ENCODE measurements at regions not wholly inside any gene's neighbourhood (a gene's known extent, or its start where the extent isn't known, plus 50 kb on each side); places are given as distances from the start of the nearest gene placed in this dataset.

GRCh38 chr18:1922066-1922465, 649.2 kb downstream of the METTL4 start:
- no peak for DNase-seq (ENCODE audit: low read depth in 4 of 4, low spot score in 1 of 4)

DNA sequence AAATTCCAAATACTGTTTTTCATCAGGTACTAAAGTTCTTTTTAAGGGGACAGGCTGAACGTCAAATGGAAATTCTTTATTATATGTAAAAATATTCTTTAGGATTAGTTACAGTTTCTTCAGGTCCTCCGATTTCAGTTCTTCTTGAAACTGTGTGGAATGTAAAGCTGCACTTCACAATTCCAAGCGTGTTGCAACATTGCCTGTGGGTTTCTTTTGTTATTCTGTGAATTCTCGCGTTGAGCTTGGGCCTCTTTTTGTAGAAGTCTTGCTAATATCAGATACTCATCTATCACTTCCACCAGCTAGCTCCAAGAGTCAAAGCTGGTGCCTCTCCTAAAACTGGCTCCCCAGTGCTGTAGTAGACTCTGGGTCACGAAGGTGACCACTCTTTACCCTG, 642.6 kb downstream of the METTL4 start:
- no peak for DNase-seq (ENCODE audit: low read depth in 4 of 4, low spot score in 1 of 4)

GRCh38 chr18:1929720-1930119, 641.6 kb downstream of the METTL4 start:
- no peak for DNase-seq (ENCODE audit: low read depth in 4 of 4, low spot score in 1 of 4)

- no peak for DNase-seq (ENCODE audit: low read depth in 4 of 4, low spot score in 1 of 4)
These were observed 640.7 kb downstream of the METTL4 start for GRCh38 chr18:1930291-1931270.

DNA sequence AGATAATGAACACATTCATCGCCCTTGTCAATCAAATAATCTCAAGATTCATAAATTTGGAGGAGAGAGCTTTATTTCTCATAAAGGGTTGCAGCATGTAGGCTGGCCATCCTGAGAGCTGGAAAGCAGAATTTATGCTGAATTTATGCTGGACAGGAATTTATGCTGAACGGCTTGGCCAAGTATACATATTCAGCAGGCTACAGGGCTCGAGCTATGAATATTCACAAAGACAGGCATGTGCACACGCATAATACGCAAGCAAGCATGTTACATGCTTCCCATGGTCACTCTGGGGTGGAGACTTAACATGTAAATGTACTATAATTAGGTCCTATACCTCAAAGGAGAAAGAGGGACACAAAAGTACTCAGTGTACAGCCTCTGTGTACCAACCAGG, 618.8 kb downstream of the METTL4 start:
- DNase-seq (ENCODE audit: low read depth in 4 of 4, low spot score in 1 of 4), result no peak

- DNase-seq (ENCODE audit: low read depth in 4 of 4, low spot score in 1 of 4), result no peak
These were observed 616.6 kb downstream of the METTL4 start for GRCh38 chr18:1954583-1955312.

GRCh38 chr18:1958798-1959197, 612.5 kb downstream of the METTL4 start:
- DNase-seq (ENCODE audit: low read depth in 4 of 4, low spot score in 1 of 4), result no peak

DNA sequence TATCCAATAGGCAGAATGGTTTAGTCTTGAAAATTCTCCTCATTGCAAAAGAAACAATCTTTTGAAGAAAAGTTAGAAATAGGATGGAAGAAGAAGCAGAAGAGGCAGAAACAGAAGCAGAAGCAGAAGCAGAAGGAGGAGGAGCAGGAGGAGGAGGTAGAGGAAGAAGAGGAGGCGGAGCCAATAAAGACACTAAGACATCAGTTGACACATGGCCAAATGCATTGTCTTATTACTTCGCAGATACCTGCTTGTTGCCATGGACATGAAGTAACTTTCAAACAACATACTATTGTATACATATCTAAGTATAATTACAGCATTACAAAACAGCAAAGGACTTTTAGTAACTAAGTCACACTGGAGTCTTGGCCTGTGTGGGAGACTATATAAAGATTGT, 606.3 kb downstream of the METTL4 start:
- no peak for DNase-seq (ENCODE audit: low read depth in 4 of 4, low spot score in 1 of 4)

- DNase-seq (ENCODE audit: low read depth in 4 of 4, low spot score in 1 of 4), result no peak
These were observed 605.8 kb downstream of the METTL4 start for GRCh38 chr18:1965541-1965940.

DNA sequence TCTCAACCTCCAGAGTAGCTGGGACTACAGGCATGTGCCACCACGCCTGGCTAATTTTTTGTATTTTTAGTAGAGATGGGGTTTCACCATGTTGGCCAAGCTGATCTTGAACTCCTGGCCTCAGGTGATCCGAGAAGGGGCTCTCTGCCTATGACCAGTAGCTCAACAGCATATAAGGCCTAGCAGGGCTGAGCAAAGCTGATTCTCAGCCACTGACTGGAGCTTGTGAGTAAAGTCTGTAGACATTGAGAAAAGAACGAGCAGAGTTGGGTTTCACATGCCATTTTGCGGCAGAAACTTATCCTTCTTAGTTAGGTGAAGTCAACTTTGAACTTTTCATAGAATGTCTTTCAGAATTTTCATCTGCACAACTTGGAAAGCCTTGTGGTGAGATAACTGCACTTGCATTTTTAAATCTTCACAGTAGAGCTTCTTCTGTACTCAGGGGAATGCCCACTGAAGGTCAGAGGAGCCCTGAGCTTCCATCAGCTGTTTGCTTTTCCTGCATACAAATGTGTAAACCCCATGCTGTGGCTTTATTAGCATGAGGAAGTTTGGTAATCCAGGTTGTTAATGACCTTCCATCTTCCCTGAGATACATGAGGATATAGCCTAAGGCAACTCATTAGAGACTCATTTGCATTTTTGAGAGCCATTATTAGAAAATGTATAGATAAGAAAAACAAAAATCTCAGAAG, 602.4 kb downstream of the METTL4 start:
- DNase-seq (ENCODE audit: low read depth in 4 of 4, low spot score in 1 of 4), result no peak

DNA sequence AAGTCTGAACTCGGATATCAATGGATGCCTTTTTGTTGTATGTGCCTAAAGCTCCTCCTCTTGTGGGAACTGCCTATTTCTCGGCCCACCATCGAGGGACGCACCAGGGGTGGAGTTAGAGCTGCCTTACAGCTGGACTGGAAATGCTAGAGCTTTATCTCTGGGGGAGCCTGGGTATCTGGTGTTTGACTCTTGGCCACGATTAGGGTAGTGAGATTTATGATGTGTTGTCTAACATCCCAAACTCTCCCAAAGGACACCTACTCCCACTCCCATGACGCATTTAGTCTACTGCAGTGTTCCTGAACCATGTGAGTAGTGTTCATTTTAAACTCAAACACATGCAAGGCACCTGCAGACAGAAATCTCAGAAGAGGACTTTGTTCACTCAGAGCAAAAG, 594.8 kb downstream of the METTL4 start:
- no peak for DNase-seq (ENCODE audit: low read depth in 4 of 4, low spot score in 1 of 4)

- DNase-seq (ENCODE audit: low read depth in 4 of 4, low spot score in 1 of 4), result no peak
These were observed 589.2 kb downstream of the METTL4 start for GRCh38 chr18:1982056-1982455.

DNA sequence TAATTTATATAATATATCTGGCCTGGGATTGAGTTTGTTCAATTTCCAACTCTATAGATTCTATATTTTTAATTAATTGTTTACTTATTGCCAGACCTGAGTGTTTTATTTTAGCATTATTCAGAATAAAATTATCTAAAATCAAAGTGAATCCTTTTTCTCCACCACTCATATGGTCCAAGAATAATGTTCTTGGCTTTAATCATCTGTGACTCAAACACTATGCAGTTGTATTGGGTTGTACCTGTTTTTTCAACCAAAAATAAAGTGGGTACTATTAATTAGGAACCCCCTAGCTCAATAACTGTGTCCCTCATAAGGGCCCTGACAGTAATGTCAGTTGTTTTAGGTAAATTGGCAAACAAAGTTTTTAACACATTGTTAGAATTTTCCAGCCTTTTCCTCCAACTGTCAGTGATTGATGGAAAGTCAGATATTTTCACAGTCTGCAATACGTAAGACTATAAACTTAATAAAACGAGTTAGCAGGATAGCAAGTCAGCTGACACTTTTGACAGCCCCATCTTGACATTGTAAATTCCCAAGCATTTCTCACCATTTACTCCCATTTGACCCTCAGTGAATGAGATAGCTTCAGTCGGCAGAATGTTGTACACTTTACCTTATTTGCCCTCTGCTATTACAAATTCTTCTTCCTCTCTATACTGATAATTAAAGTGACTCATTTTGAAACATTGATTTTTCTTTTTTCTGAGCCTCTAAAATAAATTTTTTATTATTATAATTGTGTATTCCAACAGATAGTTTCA, 587.4 kb downstream of the METTL4 start:
- no peak for DNase-seq (ENCODE audit: low read depth in 4 of 4, low spot score in 1 of 4)

- no peak for DNase-seq (ENCODE audit: low read depth in 4 of 4, low spot score in 1 of 4)
These were observed 577.4 kb downstream of the METTL4 start for GRCh38 chr18:1993866-1994265.

- DNase-seq (ENCODE audit: low read depth in 4 of 4, low spot score in 1 of 4), result no peak
These were observed 576.8 kb downstream of the METTL4 start for GRCh38 chr18:1994471-1994870.

- DNase-seq (ENCODE audit: low read depth in 4 of 4, low spot score in 1 of 4), result no peak
These were observed 576.2 kb downstream of the METTL4 start for GRCh38 chr18:1995041-1995612.

GRCh38 chr18:1998121-1998520, 573.2 kb downstream of the METTL4 start:
- DNase-seq (ENCODE audit: low read depth in 4 of 4, low spot score in 1 of 4), result no peak

DNA sequence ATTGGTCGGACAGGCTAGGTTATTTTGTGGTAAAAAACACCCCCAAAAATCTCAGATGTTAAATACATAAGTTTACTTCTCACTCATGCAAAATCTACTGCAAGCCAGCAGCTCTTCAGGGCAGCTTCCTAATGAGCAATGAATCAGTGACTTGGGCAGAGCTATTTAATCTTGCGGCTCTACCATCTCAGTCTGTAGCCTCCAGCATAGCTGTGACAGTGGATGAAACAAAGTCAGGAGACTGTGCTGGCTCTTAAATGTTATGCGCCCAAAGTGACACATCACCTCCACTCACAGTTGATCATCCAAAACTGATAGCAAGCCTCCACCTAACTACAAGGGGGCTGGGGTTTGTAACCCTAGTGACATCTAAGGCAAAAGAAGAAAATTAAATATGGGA, 571.9 kb downstream of the METTL4 start:
- DNase-seq (ENCODE audit: low read depth in 4 of 4, low spot score in 1 of 4), result no peak

DNA sequence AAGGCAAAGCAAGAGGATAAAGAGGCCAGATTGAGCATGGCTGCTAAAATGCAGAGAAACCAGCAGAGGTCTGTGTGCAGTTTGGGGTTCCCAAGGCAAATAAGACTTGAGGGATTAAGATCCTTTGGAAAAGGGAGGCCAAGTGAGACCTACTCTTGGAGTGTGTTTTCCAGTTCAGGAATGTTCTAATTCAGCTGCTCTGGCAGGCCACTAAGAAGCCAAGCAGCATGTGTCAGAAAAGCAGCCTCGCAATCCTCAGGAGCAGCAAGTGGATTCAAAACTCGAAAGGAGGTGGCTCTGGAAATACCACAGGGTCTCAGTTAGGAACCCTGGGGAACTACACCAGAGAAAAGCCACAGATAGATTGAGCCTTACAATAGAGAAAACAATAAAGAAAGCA, 569.2 kb downstream of the METTL4 start:
- DNase-seq (ENCODE audit: low read depth in 4 of 4, low spot score in 1 of 4), result no peak

DNA sequence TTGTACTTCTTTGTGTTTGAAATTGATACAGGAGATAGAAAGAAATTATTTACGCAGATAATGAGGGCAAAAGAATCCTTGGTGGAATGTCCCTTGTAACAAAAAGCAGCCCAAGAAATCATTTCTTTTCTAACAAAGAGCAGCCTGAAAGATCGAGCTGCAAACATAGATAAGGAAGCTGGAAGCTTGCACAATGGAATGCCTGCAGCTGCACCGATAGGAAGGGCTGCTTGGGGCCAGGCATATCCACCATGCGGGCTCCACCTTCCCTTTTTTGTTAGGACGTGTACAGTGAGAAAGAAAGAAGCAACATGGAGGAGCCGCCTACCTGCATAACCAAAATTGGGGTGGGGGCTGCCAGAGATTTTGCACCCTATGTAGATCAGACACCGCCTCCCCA, 568.7 kb downstream of the METTL4 start:
- no peak for DNase-seq (ENCODE audit: low read depth in 4 of 4, low spot score in 1 of 4)

Data from stimulated activated CD4-positive, alpha-beta T cell treated with anti-CD3 and anti-CD28 coated beads, Interleukin-1b, Interleukin-23, amount 100 ng/mL, for 24 hours (primary cell).